AG04450 (cell line): ENCODE measurements at regions not wholly inside any gene's neighbourhood (a gene's known extent, or its start where the extent isn't known, plus 50 kb on each side); places are given as distances from the start of the nearest gene placed in this dataset.

Experiments used
- CTCF ChIA-PET: fragments of 300-600, 350-600 bp; formaldehyde crosslinking; extraction: SDS; loops from one replicate; lab custom pipeline; 2022; ENCODE audit warnings: antibody characterized with exemption, inconsistent platforms; lab: Charles Lee
- POLR2A ChIA-PET: fragments of 350-600 bp; formaldehyde crosslinking; extraction: SDS; loops from one replicate; lab custom pipeline; 2021; ENCODE audit warnings: antibody characterized with exemption, inconsistent platforms; lab: Yijun Ruan, JAX
- DNase-seq: peaks from one replicate; pipeline ENCODE4 v3.0.0-alpha.2; 2011; ENCODE audit warnings: low read depth, low spot score
- H3K27ac ChIP-seq: one replicate; pipeline ENCODE4 v1.5.1; 2012; ENCODE audit warnings: low read depth, low read length, control low read depth
- H3K27me3 ChIP-seq: one replicate; pipeline ENCODE4 v1.6.0; 2012; ENCODE audit warnings: low read length; ENCODE audit not compliant: control insufficient read depth, insufficient read depth
- H3K4me3 ChIP-seq: 2 replicates; pipeline ENCODE4 v1.5.1; 2011; ENCODE audit warnings: mild to moderate bottlenecking, low read depth, low read length, control low read depth
- H3K9me3 ChIP-seq: 2 replicates; pipeline ENCODE4 v1.5.1; 2012; ENCODE audit warnings: low read length; ENCODE audit not compliant: control insufficient read depth, insufficient read depth
- TF ChIP-seq, protein P1 (sequence below): IDR thresholded peaks from 2 replicates; pipeline ENCODE4 v1.5.1; 2011; ENCODE audit warnings: low read depth, low read length, control low read depth, inconsistent platforms

DNA sequence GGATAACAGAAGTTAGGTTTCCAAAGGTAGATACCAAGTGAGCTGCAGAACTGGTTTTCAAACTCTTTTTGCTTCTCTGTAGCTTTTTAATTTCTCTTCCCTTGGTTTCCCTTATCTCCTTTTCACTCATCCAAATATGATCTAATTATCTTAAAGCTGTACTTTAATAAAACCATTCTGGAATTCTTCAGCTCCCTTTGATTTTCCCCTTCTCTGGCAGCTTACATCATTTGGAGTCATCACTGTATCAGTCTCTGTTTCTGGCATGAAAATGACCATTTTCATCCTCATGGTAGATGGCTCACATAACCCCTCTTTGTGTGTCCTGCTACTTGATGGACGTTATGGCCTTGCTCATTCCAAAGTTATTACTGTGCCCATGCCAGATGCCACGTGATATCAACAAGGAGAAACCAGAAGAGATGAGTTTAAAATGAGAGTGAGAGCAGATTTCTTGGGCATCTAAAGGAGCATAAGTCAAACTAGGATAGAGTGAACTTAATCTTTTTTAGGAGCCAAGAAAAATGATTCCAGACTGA, 620.2 kb downstream of the QKI start:
- TF ChIP-seq, protein P1, sequence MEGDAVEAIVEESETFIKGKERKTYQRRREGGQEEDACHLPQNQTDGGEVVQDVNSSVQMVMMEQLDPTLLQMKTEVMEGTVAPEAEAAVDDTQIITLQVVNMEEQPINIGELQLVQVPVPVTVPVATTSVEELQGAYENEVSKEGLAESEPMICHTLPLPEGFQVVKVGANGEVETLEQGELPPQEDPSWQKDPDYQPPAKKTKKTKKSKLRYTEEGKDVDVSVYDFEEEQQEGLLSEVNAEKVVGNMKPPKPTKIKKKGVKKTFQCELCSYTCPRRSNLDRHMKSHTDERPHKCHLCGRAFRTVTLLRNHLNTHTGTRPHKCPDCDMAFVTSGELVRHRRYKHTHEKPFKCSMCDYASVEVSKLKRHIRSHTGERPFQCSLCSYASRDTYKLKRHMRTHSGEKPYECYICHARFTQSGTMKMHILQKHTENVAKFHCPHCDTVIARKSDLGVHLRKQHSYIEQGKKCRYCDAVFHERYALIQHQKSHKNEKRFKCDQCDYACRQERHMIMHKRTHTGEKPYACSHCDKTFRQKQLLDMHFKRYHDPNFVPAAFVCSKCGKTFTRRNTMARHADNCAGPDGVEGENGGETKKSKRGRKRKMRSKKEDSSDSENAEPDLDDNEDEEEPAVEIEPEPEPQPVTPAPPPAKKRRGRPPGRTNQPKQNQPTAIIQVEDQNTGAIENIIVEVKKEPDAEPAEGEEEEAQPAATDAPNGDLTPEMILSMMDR: no peak
- Histone ChIP-seq H3K27me3 (no peaks in the 10 kb centered on the region), H3K27ac (no peak overlapping the region), H3K4me3 (no peak overlapping the region), H3K9me3 (peaks cover 18% of the 10 kb centered on the region)
- DNase-seq: no peak
- POLR2A ChIA-PET: no interaction called here
- CTCF ChIA-PET: no interaction called here

GRCh38 chr6:164025180-164025579, 610.7 kb downstream of the QKI start:
- no peak overlapping the region for H3K27ac ChIP-seq
- H3K4me3 ChIP-seq: no peak overlapping the region
- DNase-seq: no peak
- TF ChIP-seq, protein P1: no peak
- CTCF ChIA-PET: no interaction called here
- peaks cover 26% of the 10 kb centered on the region for H3K9me3 ChIP-seq
- POLR2A ChIA-PET: no interaction called here
- H3K27me3 ChIP-seq: no peaks in the 10 kb centered on the region

DNA sequence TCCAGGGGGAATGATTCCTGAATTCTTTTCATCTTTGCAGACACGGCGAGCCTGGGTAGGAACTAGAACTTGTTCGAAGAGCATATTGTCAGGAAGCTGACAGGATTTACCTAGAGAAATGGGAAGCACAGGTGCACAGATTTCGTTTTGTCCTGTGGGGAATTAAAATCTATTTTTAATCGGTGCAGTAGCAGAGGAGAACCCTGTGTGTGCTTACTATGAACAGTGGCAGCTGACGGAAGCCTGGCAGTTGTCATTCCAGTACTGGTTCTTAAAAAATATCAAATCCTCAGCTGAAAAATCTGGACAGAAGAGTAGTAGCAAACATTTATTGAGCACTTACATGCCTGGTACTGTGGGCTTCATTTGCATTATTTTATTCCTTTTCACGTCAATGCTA, 609.0 kb downstream of the QKI start:
- H3K4me3 ChIP-seq: no peak overlapping the region
- H3K27ac ChIP-seq: no peak overlapping the region
- no peak for DNase-seq
- peaks cover 30% of the 10 kb centered on the region for H3K9me3 ChIP-seq
- CTCF ChIA-PET: no interaction called here
- no peaks in the 10 kb centered on the region for H3K27me3 ChIP-seq
- TF ChIP-seq, protein P1: no peak
- POLR2A ChIA-PET: no interaction called here

GRCh38 chr6:164022632-164023031, 608.1 kb downstream of the QKI start:
- peaks cover 31% of the 10 kb centered on the region for H3K9me3 ChIP-seq
- TF ChIP-seq, protein P1: no peak
- no peak overlapping the region for H3K4me3 ChIP-seq
- H3K27ac ChIP-seq: no peak overlapping the region
- CTCF ChIA-PET: no interaction called here
- POLR2A ChIA-PET: no interaction called here
- H3K27me3 ChIP-seq: no peaks in the 10 kb centered on the region
- no peak for DNase-seq

DNA sequence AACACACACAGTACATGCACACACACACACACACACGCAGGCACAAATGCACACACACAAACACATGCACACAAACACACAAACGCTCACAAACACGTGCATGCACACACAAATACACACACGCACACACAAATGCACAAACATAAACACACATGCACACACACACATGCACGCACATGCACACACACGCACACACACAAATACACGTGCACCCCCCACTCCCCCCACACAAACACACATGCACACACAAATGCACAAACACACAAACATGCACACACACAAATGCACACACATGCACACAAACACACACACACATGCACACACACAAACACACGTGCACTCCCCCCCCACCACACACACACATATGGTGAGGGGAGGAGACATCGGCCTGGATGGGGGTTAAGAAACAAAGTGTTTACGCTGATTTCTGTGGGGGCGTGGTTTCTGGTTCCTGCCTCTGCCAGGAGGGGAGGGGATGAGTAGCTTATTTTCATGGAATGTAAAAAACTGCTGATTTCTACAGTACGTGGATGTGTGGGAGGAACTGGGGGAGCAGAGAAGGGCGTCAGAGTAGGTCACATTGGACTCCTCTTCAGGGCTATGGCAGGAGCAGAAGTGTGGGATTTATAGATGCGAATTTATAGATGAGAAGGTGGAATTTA, 607.2 kb downstream of the QKI start:
- H3K9me3 ChIP-seq: peaks cover 33% of the 10 kb centered on the region
- H3K27ac ChIP-seq: no peak overlapping the region
- no peak overlapping the region for H3K4me3 ChIP-seq
- H3K27me3 ChIP-seq: no peaks in the 10 kb centered on the region
- no peak for DNase-seq
- ChIA-PET CTCF (no interaction called here), POLR2A (no interaction called here)
- TF ChIP-seq, protein P1: no peak
